HG03432 (cell line): ENCODE measurements at regions not wholly inside any gene's neighbourhood (a gene's known extent, or its start where the extent isn't known, plus 50 kb on each side); places are given as distances from the start of the nearest gene placed in this dataset.

Source experiments
- ATAC-seq: cut with Tn5 transposase; IDR thresholded peaks from one replicate; pipeline ENCODE4 v1.9.1; 2021; ENCODE audit warnings: mild to moderate bottlenecking, moderate library complexity; ENCODE audit not compliant: unreplicated experiment

- ATAC-seq, result no peak
These were observed 469.3 kb downstream of the LRIG3 start for GRCh38 chr12:58450868-58451482.

- ATAC-seq, result no peak
These were observed 467.8 kb downstream of the LRIG3 start for GRCh38 chr12:58452546-58452945.

- ATAC-seq, result no peak
These were observed 467.0 kb downstream of the LRIG3 start for GRCh38 chr12:58453306-58453705.

GRCh38 chr12:58455136-58455535, 465.2 kb downstream of the LRIG3 start:
- no peak for ATAC-seq

- no peak for ATAC-seq
These were observed 462.2 kb downstream of the LRIG3 start for GRCh38 chr12:58458102-58458501.

GRCh38 chr12:58459191-58459590, 461.1 kb downstream of the LRIG3 start:
- ATAC-seq, result no peak

- no peak for ATAC-seq
These were observed 457.3 kb downstream of the LRIG3 start for GRCh38 chr12:58463051-58463450.

GRCh38 chr12:58465418-58465817, 454.9 kb downstream of the LRIG3 start:
- ATAC-seq, result no peak

GRCh38 chr12:58470266-58471010, 449.9 kb downstream of the LRIG3 start:
- peak; percentile 87 for ATAC-seq

GRCh38 chr12:58479401-58479800, 440.9 kb downstream of the LRIG3 start:
- ATAC-seq, result no peak

- no peak for ATAC-seq
These were observed 438.5 kb downstream of the LRIG3 start for GRCh38 chr12:58481811-58482210.

- ATAC-seq, result no peak
These were observed 433.0 kb downstream of the LRIG3 start for GRCh38 chr12:58487255-58487654.

- peak; percentile 63 for ATAC-seq
These were observed 432.6 kb downstream of the LRIG3 start for GRCh38 chr12:58487678-58488161.

- no peak for ATAC-seq
These were observed 430.9 kb downstream of the LRIG3 start for GRCh38 chr12:58489394-58489793.

GRCh38 chr12:58491306-58491705, 429.0 kb downstream of the LRIG3 start:
- ATAC-seq, result no peak

- ATAC-seq, result no peak
These were observed 423.7 kb downstream of the LRIG3 start for GRCh38 chr12:58496411-58497190.

GRCh38 chr12:58500399-58500798, 419.9 kb downstream of the LRIG3 start:
- no peak for ATAC-seq

GRCh38 chr12:58502226-58502625, 418.1 kb downstream of the LRIG3 start:
- ATAC-seq, result no peak

- no peak for ATAC-seq
These were observed 417.5 kb downstream of the LRIG3 start for GRCh38 chr12:58502841-58503240.

GRCh38 chr12:58503731-58504130, 416.6 kb downstream of the LRIG3 start:
- ATAC-seq, result no peak

GRCh38 chr12:58504143-58504938, 416.0 kb downstream of the LRIG3 start:
- no peak for ATAC-seq
